Keratinocyte (primary cell): ENCODE measurements at regions not wholly inside any gene's neighbourhood (a gene's known extent, or its start where the extent isn't known, plus 50 kb on each side); places are given as distances from the start of the nearest gene placed in this dataset.
"Not testable (repeated sequence)": the region's sequence is repeated elsewhere in the genome, so short reads cannot be mapped to it uniquely, and the experiment has no call there.

ENCODE experiments used
- DNase-seq: peaks from one replicate; pipeline ENCODE4 v3.0.0-alpha.2; 2011; ENCODE audit warnings: low read depth, missing footprints, low spot score
- FAIRE-seq: peaks from 2 replicates; lab custom pipeline; 2011; peaks lifted over from hg19 to GRCh38; lab: Jason Lieb, UNC
- H2AFZ ChIP-seq: 2 replicates; pipeline ENCODE4 v1.6.0; 2012; ENCODE audit warnings: low read length, control low read depth, inconsistent platforms; ENCODE audit not compliant: control insufficient read depth
- H3K27ac ChIP-seq: 2 replicates; pipeline ENCODE4 v1.5.1; 2011; ENCODE audit warnings: low read length; ENCODE audit not compliant: control insufficient read depth, insufficient read depth
- H3K27me3 ChIP-seq: 3 replicates; pipeline ENCODE4 v1.6.0; 2011; ENCODE audit warnings: low read length; ENCODE audit not compliant: control insufficient read depth, insufficient read depth; ENCODE audit errors: extremely low read depth
- H3K36me3 ChIP-seq, 2 experiments: 2 replicates in 1 of 2; 3 replicates in 1 of 2; pipeline ENCODE4 v1.5.1; 2011; ENCODE audit warnings: low read length in 2 of 2, mild to moderate bottlenecking in 1 of 2; ENCODE audit not compliant: control insufficient read depth in 2 of 2, insufficient read depth in 2 of 2; ENCODE audit errors: extremely low read depth in 1 of 2
- H3K4me1 ChIP-seq: 3 replicates; pipeline ENCODE4 v1.5.1; 2011; ENCODE audit warnings: low read length; ENCODE audit not compliant: control insufficient read depth, insufficient read depth; ENCODE audit errors: extremely low read depth
- H3K4me2 ChIP-seq: 3 replicates; pipeline ENCODE4 v1.6.0; 2011; ENCODE audit warnings: low read depth, low read length; ENCODE audit not compliant: control insufficient read depth, insufficient read depth; ENCODE audit errors: extremely low read depth
- H3K4me3 ChIP-seq, 3 experiments: fragments of 200-600 bp in 1 of 3; sonication (generic) in 1 of 3; 2 replicates in 2 of 3; 3 replicates in 1 of 3; pipeline ENCODE4 v1.5.1; 2011 to 2016; ENCODE audit warnings: low read length in 3 of 3, mild to moderate bottlenecking in 3 of 3, control low read depth in 2 of 3, inconsistent platforms in 1 of 3, low read depth in 1 of 3, mixed read lengths in 1 of 3, mixed run types in 1 of 3, moderate library complexity in 1 of 3; ENCODE audit not compliant: control insufficient read depth in 2 of 3, insufficient read depth in 2 of 3; ENCODE audit errors: extremely low read depth in 1 of 3
- H3K79me2 ChIP-seq: 2 replicates; pipeline ENCODE4 v1.6.0; 2012; ENCODE audit warnings: low read length; ENCODE audit not compliant: control insufficient read depth, insufficient read depth
- H3K9ac ChIP-seq: 3 replicates; pipeline ENCODE4 v1.6.0; 2011; ENCODE audit warnings: low read length; ENCODE audit not compliant: control insufficient read depth, insufficient read depth; ENCODE audit errors: extremely low read depth
- H3K9me1 ChIP-seq: 3 replicates; pipeline ENCODE4 v1.6.0; 2011; ENCODE audit warnings: low read length; ENCODE audit not compliant: control insufficient read depth, insufficient read depth; ENCODE audit errors: extremely low read depth
- H3K9me3 ChIP-seq: 2 replicates; pipeline ENCODE4 v1.5.1; 2012; ENCODE audit warnings: low read depth, low read length; ENCODE audit not compliant: control insufficient read depth
- H4K20me1 ChIP-seq: 3 replicates; pipeline ENCODE4 v1.6.0; 2011; ENCODE audit warnings: low read length; ENCODE audit not compliant: control insufficient read depth, insufficient read depth; ENCODE audit errors: extremely low read depth
- CTCF ChIP-seq, 3 experiments: IDR thresholded peaks in 1 of 3; conservative IDR thresholded peaks in 1 of 3; optimal IDR thresholded peaks in 1 of 3; 2 replicates in 2 of 3; 3 replicates in 1 of 3; pipeline versions ENCODE3 to v1.5.1; 2011; ENCODE audit warnings: low read length in 3 of 3, mild to moderate bottlenecking in 3 of 3, moderate library complexity in 2 of 3, control low read depth in 1 of 3, inconsistent platforms in 1 of 3; ENCODE audit not compliant: insufficient read depth in 2 of 3; ENCODE audit errors: extremely low read depth in 1 of 3
- EZH2 ChIP-seq: IDR thresholded peaks from one replicate; pipeline ENCODE4 v1.6.1; 2012; ENCODE audit warnings: inconsistent platforms, mild to moderate bottlenecking, low read length, moderate library complexity
- dilution Hi-C: fragments of 300-500 bp; cut with MboI; formaldehyde crosslinking; loops from one replicate; pipeline ENCODE4 v1.7.0; 2020; ENCODE audit warnings: low sequenced_read_pairs; ENCODE audit not compliant: extremely low pct_ligation_motif_present

DNA sequence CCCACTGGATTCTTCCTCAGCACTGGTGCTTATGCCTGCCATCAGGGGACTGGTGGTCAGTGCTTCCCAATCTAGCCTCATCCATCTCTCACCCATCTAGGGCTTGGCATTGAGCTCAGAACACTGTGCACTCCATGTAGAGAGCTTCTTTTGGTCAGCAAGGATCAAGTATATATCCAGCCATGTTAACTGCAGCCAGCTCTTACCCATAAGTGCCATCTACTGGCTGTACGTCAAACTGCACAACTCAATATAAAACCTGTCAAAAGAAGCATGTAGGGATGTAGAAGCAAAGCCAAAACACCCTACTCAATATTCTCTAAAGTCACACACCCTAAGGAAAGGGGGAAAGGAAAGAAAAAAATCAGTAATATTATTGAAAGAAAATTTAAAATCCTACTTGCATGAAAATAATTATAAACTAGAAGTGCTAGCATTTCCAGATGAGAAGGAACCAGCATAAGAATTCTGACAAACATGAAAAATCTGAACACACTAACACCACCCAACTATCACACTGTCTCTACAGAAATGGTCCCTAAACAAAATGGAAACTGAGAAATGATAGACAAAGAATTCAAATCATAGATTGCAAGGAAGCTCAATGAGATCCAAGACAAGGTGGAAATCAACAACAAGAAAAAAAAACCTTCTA is 531.1 kb upstream of the STEAP1 start:
- dilution Hi-C loops, result no loop called here
- FAIRE-seq (no peak), DNase-seq (no peak)
- Histone ChIP-seq H3K79me2 (no peaks in the 10 kb centered on the region), H3K9ac (no peak overlapping the region), H3K9me1 (no peaks in the 10 kb centered on the region), H3K4me1 (no peaks in the 10 kb centered on the region), H3K4me2 (no peak overlapping the region), H3K36me3 (no peaks in the 10 kb centered on the region), H4K20me1 (no peaks in the 10 kb centered on the region), H2AFZ (no peak overlapping the region), H3K9me3 (no peaks in the 10 kb centered on the region), H3K27me3 (no peaks in the 10 kb centered on the region), H3K4me3 (no peak overlapping the region), H3K27ac (no peak overlapping the region)
- TF ChIP-seq CTCF (optimal IDR thresholded peaks at IDR 0.05 in 1 of 3, IDR thresholded peaks at IDR 0.05 in 1 of 3, conservative IDR thresholded peaks at IDR 0.05 in 1 of 3; ENCODE audit: extremely low read depth in 1 of 3, insufficient read depth in 2 of 3, low read length in 3 of 3), result peak; percentile 28 to 72 (median 58)
- no peak for TF ChIP-seq EZH2

- H3K27me3 ChIP-seq, FAIRE-seq, dilution Hi-C loops, H4K20me1 ChIP-seq, H3K9ac ChIP-seq, H3K27ac ChIP-seq, H3K4me3 ChIP-seq, H3K4me1 ChIP-seq, H3K9me1 ChIP-seq, H3K9me3 ChIP-seq, H3K79me2 ChIP-seq, H2AFZ ChIP-seq, H3K4me2 ChIP-seq, H3K36me3 ChIP-seq, DNase-seq: not testable (repeated sequence)
Observed at GRCh38 chr7:89624155-89624554, 530.1 kb upstream of the STEAP1 start.

GRCh38 chr7:89648509-89648908 is 505.8 kb upstream of the STEAP1 start:
- no peak for FAIRE-seq
- H4K20me1 ChIP-seq, result no peaks in the 10 kb centered on the region

More at GRCh38 chr7:89648509-89648908, 505.8 kb upstream of the STEAP1 start:
- no peak overlapping the region for H2AFZ ChIP-seq
- no peak overlapping the region for H3K9ac ChIP-seq
- no peaks in the 10 kb centered on the region for H3K79me2 ChIP-seq
- DNase-seq, result no peak
- no peaks in the 10 kb centered on the region for H3K36me3 ChIP-seq
- H3K9me3 ChIP-seq, result no peaks in the 10 kb centered on the region
- no peak for TF ChIP-seq EZH2
- TF ChIP-seq CTCF (optimal IDR thresholded peaks at IDR 0.05 in 1 of 3, IDR thresholded peaks at IDR 0.05 in 1 of 3, conservative IDR thresholded peaks at IDR 0.05 in 1 of 3; ENCODE audit: extremely low read depth in 1 of 3, insufficient read depth in 2 of 3, low read length in 3 of 3), result no peak
- no peaks in the 10 kb centered on the region for H3K4me1 ChIP-seq
- no peak overlapping the region for H3K27ac ChIP-seq
- no peaks in the 10 kb centered on the region for H3K27me3 ChIP-seq
- H3K9me1 ChIP-seq, result no peaks in the 10 kb centered on the region
- no peak overlapping the region for H3K4me2 ChIP-seq
- H3K4me3 ChIP-seq, result no peak overlapping the region
- dilution Hi-C loops, result no loop called here
